SU-DHL-6 (cell line): ENCODE measurements at regions not wholly inside any gene's neighbourhood (a gene's known extent, or its start where the extent isn't known, plus 50 kb on each side); places are given as distances from the start of the nearest gene placed in this dataset.

ENCODE experiments used
- EZH2phosphoT487 ChIP-seq: fragments of 200-600 bp; sonication (generic), shearing (Covaris generic); conservative IDR thresholded peaks from 2 replicates; pipeline ENCODE4 v1.6.1; 2018; ENCODE audit warnings: mild to moderate bottlenecking, antibody characterized with exemption, low read length, moderate library complexity, mixed read lengths
- TF ChIP-seq, protein P1 (sequence below): fragments of 200-600 bp; sonication (generic); IDR thresholded peaks from one replicate; pipeline ENCODE4 v1.5.1; 2017; ENCODE audit warnings: antibody characterized with exemption, mild to moderate bottlenecking, low read length, moderate library complexity; ENCODE audit not compliant: insufficient read depth, poor library complexity, severe bottlenecking

DNA sequence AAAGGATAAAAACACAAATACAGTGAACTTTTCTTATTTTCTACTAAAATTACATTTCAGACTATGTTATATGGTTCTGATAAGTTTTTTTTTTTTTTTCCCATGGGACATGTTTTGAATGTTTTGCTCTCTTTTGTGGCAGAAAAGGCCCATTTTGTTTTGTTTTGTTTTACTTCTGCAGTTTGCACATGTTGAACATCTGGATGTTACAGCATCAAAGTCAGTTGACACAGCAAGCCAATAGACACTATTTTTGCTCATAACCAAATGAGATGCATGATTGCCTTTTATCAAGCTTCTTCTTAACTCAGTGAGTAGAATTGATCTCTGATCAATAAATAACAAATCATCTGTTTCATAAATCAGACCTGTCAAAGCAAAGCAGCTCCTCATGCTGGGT, 904.2 kb downstream of the ADGRL2 start:
- no peak for TF ChIP-seq EZH2phosphoT487
- TF ChIP-seq, protein P1, sequence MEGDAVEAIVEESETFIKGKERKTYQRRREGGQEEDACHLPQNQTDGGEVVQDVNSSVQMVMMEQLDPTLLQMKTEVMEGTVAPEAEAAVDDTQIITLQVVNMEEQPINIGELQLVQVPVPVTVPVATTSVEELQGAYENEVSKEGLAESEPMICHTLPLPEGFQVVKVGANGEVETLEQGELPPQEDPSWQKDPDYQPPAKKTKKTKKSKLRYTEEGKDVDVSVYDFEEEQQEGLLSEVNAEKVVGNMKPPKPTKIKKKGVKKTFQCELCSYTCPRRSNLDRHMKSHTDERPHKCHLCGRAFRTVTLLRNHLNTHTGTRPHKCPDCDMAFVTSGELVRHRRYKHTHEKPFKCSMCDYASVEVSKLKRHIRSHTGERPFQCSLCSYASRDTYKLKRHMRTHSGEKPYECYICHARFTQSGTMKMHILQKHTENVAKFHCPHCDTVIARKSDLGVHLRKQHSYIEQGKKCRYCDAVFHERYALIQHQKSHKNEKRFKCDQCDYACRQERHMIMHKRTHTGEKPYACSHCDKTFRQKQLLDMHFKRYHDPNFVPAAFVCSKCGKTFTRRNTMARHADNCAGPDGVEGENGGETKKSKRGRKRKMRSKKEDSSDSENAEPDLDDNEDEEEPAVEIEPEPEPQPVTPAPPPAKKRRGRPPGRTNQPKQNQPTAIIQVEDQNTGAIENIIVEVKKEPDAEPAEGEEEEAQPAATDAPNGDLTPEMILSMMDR, result no peak
